Panc1 (cell line): ENCODE measurements at regions not wholly inside any gene's neighbourhood (a gene's known extent, or its start where the extent isn't known, plus 50 kb on each side); places are given as distances from the start of the nearest gene placed in this dataset.

Source experiments
- ATAC-seq: fragments of 200-7000 bp; cut with Tn5 transposase; 2 replicates; pipeline ENCODE4 v1.9.1; 2020; ENCODE audit warnings: mild to moderate bottlenecking, moderate library complexity
- BruUV-seq: library from RNA; stranded (reverse); fragments of 400-500 nt; replicated peaks from 2 replicates; lab custom pipeline; 2021; lab: Mats Ljungman, UMichigan
- CTCF ChIA-PET: fragments of 300-600 bp; sonication (Branson Sonifier 250); formaldehyde crosslinking; loops from one replicate; lab custom pipeline; 2022; ENCODE audit warnings: antibody characterized with exemption; lab: Charles Lee
- POLR2A ChIA-PET: fragments of 300-600 bp; sonication (Branson Sonifier 250); formaldehyde crosslinking; loops from one replicate; lab custom pipeline; 2022; ENCODE audit warnings: antibody characterized with exemption; lab: Charles Lee
- DNase-seq: peaks from one replicate; pipeline ENCODE4 v3.0.0-alpha.2; 2010; ENCODE audit warnings: low read depth, low spot score
- H3K27ac ChIP-seq: 2 replicates; pipeline ENCODE4 v1.5.1; 2011; ENCODE audit warnings: mild to moderate bottlenecking, low read length, inconsistent platforms
- H3K27me3 ChIP-seq: fragments of 200-500 bp; sonication (Bioruptor generic); 2 replicates; pipeline ENCODE4 v1.6.0; 2014; ENCODE audit warnings: low read length, inconsistent platforms; ENCODE audit not compliant: control insufficient read depth, insufficient read depth
- H3K36me3 ChIP-seq: fragments of 200-500 bp; sonication (Bioruptor generic); 2 replicates; pipeline ENCODE4 v1.5.1; 2014; ENCODE audit warnings: inconsistent platforms, mild to moderate bottlenecking, low read length, moderate library complexity; ENCODE audit not compliant: control insufficient read depth, insufficient read depth
- H3K4me1 ChIP-seq: 2 replicates; pipeline ENCODE4 v1.5.1; 2011; ENCODE audit warnings: inconsistent platforms, mild to moderate bottlenecking, low read length, moderate library complexity; ENCODE audit not compliant: control insufficient read depth, insufficient read depth
- H3K4me3 ChIP-seq, 2 experiments: 2 replicates each; pipeline ENCODE4 v1.5.1; 2011 to 2012; ENCODE audit warnings: low read depth in 2 of 2, low read length in 2 of 2, mild to moderate bottlenecking in 2 of 2, inconsistent platforms in 1 of 2, moderate library complexity in 1 of 2
- H3K9me3 ChIP-seq: fragments of 200-500 bp; sonication (Bioruptor generic); 2 replicates; pipeline ENCODE4 v1.5.1; 2014; ENCODE audit warnings: low read depth, mild to moderate bottlenecking, inconsistent platforms, low read length, moderate library complexity; ENCODE audit not compliant: control insufficient read depth, insufficient read depth
- CTCF ChIP-seq: fragments of 450-650 bp; IDR thresholded peaks from 2 replicates; pipeline ENCODE4 v1.5.1; 2017; ENCODE audit warnings: mild to moderate bottlenecking
- POLR2AphosphoS5 ChIP-seq: IDR thresholded peaks from 2 replicates; pipeline ENCODE4 v1.6.1; 2012; ENCODE audit warnings: mild to moderate bottlenecking, low read depth, low read length, moderate library complexity
- SIN3A ChIP-seq: IDR thresholded peaks from 2 replicates; pipeline ENCODE4 v1.6.1; 2012; ENCODE audit warnings: low read depth, mild to moderate bottlenecking, low read length, moderate library complexity, borderline replicate concordance; ENCODE audit not compliant: insufficient read depth
- TCF7L2 ChIP-seq: IDR thresholded peaks from 2 replicates; pipeline ENCODE4 v1.6.1; 2011; ENCODE audit warnings: mild to moderate bottlenecking, low read depth, low read length, inconsistent platforms
- in situ Hi-C: cut with HindIII; loops from 2 replicates; pipeline ENCODE4 v1.10.0; 2016; ENCODE audit warnings: low sequenced_read_pairs, low pct_unique_long_range_greater_than_20kb
- intact Hi-C: fragments of 100-400 bp; cut with micrococcal nuclease; formaldehyde crosslinking; loops from one replicate; pipeline ENCODE4 v1.10.0; 2022; ENCODE audit not compliant: unreplicated experiment
- TF ChIP-seq, protein P1 (sequence below), 2 experiments: IDR thresholded peaks; 2 replicates each; pipeline ENCODE4 v1.6.1; 2011 to 2012; ENCODE audit warnings: low read depth in 2 of 2, control low read depth in 1 of 2, low read length in 1 of 2, mild to moderate bottlenecking in 1 of 2, moderate library complexity in 1 of 2; ENCODE audit not compliant: insufficient read depth in 1 of 2

- Histone ChIP-seq H3K4me3 (no peak overlapping the region), H3K27ac (no peak overlapping the region), H3K4me1 (no peaks in the 10 kb centered on the region), H3K36me3 (no peaks in the 10 kb centered on the region), H3K27me3 (no peaks in the 10 kb centered on the region), H3K9me3 (peaks cover 13% of the 10 kb centered on the region; the same call in 1 of the 2 replicates)
- intact Hi-C loops: no loop called here
- in situ Hi-C loops: no loop called here
- ChIA-PET POLR2A (no interaction called here), CTCF (no interaction called here)
- BruUV-seq: no TSS peak
- ATAC-seq (no peak), DNase-seq (no peak)
- no peak for TF ChIP-seq SIN3A
- no peak for TF ChIP-seq CTCF
- no peak for TF ChIP-seq POLR2AphosphoS5
- no peak for TF ChIP-seq TCF7L2
- TF ChIP-seq, protein P1, sequence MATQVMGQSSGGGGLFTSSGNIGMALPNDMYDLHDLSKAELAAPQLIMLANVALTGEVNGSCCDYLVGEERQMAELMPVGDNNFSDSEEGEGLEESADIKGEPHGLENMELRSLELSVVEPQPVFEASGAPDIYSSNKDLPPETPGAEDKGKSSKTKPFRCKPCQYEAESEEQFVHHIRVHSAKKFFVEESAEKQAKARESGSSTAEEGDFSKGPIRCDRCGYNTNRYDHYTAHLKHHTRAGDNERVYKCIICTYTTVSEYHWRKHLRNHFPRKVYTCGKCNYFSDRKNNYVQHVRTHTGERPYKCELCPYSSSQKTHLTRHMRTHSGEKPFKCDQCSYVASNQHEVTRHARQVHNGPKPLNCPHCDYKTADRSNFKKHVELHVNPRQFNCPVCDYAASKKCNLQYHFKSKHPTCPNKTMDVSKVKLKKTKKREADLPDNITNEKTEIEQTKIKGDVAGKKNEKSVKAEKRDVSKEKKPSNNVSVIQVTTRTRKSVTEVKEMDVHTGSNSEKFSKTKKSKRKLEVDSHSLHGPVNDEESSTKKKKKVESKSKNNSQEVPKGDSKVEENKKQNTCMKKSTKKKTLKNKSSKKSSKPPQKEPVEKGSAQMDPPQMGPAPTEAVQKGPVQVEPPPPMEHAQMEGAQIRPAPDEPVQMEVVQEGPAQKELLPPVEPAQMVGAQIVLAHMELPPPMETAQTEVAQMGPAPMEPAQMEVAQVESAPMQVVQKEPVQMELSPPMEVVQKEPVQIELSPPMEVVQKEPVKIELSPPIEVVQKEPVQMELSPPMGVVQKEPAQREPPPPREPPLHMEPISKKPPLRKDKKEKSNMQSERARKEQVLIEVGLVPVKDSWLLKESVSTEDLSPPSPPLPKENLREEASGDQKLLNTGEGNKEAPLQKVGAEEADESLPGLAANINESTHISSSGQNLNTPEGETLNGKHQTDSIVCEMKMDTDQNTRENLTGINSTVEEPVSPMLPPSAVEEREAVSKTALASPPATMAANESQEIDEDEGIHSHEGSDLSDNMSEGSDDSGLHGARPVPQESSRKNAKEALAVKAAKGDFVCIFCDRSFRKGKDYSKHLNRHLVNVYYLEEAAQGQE (IDR thresholded peaks at IDR 0.05; ENCODE audit: insufficient read depth in 1 of 2, low read depth in 2 of 2, low read length in 1 of 2): no peak
These were observed 223.3 kb downstream of the SLC38A4 start for GRCh38 chr12:46602474-46602873.

DNA sequence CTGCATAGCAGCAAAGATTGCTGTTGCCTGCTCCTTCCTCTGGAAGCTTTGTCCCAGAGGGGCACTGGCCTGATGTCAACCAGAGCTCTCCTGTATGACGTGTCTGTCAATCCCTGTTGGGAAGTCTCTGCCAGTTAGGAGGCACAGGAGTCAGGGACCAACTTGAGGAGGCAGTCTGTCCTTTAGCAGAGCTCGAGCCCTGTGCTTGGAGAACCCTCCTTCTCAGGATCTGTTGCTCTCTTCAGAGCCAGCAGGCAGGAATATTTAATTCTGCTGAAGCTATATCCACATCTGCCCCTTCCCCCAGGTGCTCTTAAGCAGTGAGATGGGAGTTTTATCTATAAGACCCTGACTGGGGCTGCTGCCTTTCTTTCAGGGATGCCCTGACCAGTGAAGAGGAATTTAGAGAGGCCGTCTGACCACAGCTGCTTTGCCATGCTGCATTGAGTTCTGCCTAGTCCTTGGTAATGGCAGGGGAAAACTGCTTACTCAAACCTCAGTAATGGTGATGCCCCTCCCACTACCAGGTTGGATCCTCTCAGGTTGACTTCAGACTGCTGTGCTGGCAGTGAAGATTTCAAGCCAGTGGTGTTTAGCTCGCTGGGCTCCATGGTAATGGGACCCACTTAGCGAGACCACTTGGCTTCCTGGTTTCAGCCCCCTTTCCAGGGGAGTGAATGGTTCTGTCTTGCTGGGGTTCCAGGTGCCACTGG lies 218.6 kb upstream of the SLC38A2 start:
- no TSS peak for BruUV-seq
- ATAC-seq (peak; percentile 60), DNase-seq (no peak)
- Histone ChIP-seq H3K27me3 (no peaks in the 10 kb centered on the region), H3K36me3 (no peaks in the 10 kb centered on the region), H3K4me3 (no peak overlapping the region), H3K27ac (peak overlapping the region; percentile 30; the same call in 1 of the 2 replicates), H3K9me3 (peaks cover 7% of the 10 kb centered on the region; the same call in 1 of the 2 replicates), H3K4me1 (no peaks in the 10 kb centered on the region)
- TF ChIP-seq, protein P1 (IDR thresholded peaks at IDR 0.05; ENCODE audit: insufficient read depth in 1 of 2, low read depth in 2 of 2, low read length in 1 of 2): no peak
- TF ChIP-seq POLR2AphosphoS5 (no peak), CTCF (no peak), SIN3A (no peak), TCF7L2 (no peak)
- intact Hi-C loops (no loop called here), in situ Hi-C loops (no loop called here)
- ChIA-PET POLR2A (no interaction called here), CTCF (no interaction called here)
